Ramos (cell line): ENCODE measurements at regions not wholly inside any gene's neighbourhood (a gene's known extent, or its start where the extent isn't known, plus 50 kb on each side); places are given as distances from the start of the nearest gene placed in this dataset.
"Not testable (repeated sequence)": the region's sequence is repeated elsewhere in the genome, so short reads cannot be mapped to it uniquely, and the experiment has no call there.

Source experiments
- in situ Hi-C: fragments of 300-500 bp; cut with MboI; formaldehyde crosslinking; loops from one replicate; pipeline ENCODE4 v1.14.3; 2022; ENCODE audit warnings: low sequenced_read_pairs; ENCODE audit not compliant: unreplicated experiment

- in situ Hi-C loops: no loop called here
Observed at GRCh38 chr1:163562355-163562754, 240.6 kb downstream of the NUF2 start.

- in situ Hi-C loops: no loop called here
Observed at GRCh38 chr1:163565166-163565565, 243.4 kb downstream of the NUF2 start.

- in situ Hi-C loops: no loop called here
Observed at GRCh38 chr1:163570071-163570470, 248.3 kb downstream of the NUF2 start.

- in situ Hi-C loops: no loop called here
Observed at GRCh38 chr1:163571950-163572349, 250.2 kb downstream of the NUF2 start.

- in situ Hi-C loops: no loop called here
Observed at GRCh38 chr1:163574119-163574518, 252.4 kb downstream of the NUF2 start.

GRCh38 chr1:163580926-163581325, 259.2 kb downstream of the NUF2 start:
- in situ Hi-C loops: no loop called here

GRCh38 chr1:163583661-163584181, 262.0 kb downstream of the NUF2 start:
- in situ Hi-C loops: no loop called here

- in situ Hi-C loops: no loop called here
Observed at GRCh38 chr1:163585796-163586195, 264.0 kb downstream of the NUF2 start.

- in situ Hi-C loops: no loop called here
Observed at GRCh38 chr1:163588796-163589195, 267.0 kb downstream of the NUF2 start.

- in situ Hi-C loops: no loop called here
Observed at GRCh38 chr1:163589735-163590134, 268.0 kb downstream of the NUF2 start.

GRCh38 chr1:163591131-163591530, 269.4 kb downstream of the NUF2 start:
- in situ Hi-C loops: not testable (repeated sequence)

- in situ Hi-C loops: not testable (repeated sequence)
Observed at GRCh38 chr1:163592623-163593022, 270.9 kb downstream of the NUF2 start.

- in situ Hi-C loops: not testable (repeated sequence)
Observed at GRCh38 chr1:163596106-163596505, 274.4 kb downstream of the NUF2 start.

GRCh38 chr1:163596541-163597258, 274.9 kb downstream of the NUF2 start:
- in situ Hi-C loops: no loop called here

- in situ Hi-C loops: no loop called here
Observed at GRCh38 chr1:163604321-163604720, 282.6 kb downstream of the NUF2 start.

GRCh38 chr1:163604896-163605295, 283.1 kb downstream of the NUF2 start:
- in situ Hi-C loops: no loop called here

- in situ Hi-C loops: no loop called here
Observed at GRCh38 chr1:163608979-163609378, 287.2 kb downstream of the NUF2 start.

GRCh38 chr1:163609858-163610257, 288.1 kb downstream of the NUF2 start:
- in situ Hi-C loops: no loop called here

- in situ Hi-C loops: no loop called here
Observed at GRCh38 chr1:163610486-163610885, 288.7 kb downstream of the NUF2 start.

GRCh38 chr1:163614361-163614760, 292.6 kb downstream of the NUF2 start:
- in situ Hi-C loops: no loop called here

- in situ Hi-C loops: no loop called here
Observed at GRCh38 chr1:163628034-163628773, 306.4 kb downstream of the NUF2 start.

- in situ Hi-C loops: no loop called here
Observed at GRCh38 chr1:163632269-163632668, 310.5 kb downstream of the NUF2 start.
